Activated naive CD8-positive, alpha-beta T cell treated with anti-CD3 and anti-CD28 coated beads, Interleukin-2, amount 50 U/mL, for 24 hours (primary cell): ENCODE measurements at regions not wholly inside any gene's neighbourhood (a gene's known extent, or its start where the extent isn't known, plus 50 kb on each side); places are given as distances from the start of the nearest gene placed in this dataset.

ENCODE experiments used
- ATAC-seq: fragments of 150-1000 bp; cut with Tn5 transposase; one replicate; pipeline ENCODE4 v1.10.0; 2021
- DNase-seq: peaks from one replicate; pipeline ENCODE4 v3.0.0; 2021
- H3K27ac Mint-ChIP-seq: one replicate; pipeline ENCODE4 v1.8.0; 2021; ENCODE audit warnings: mild to moderate bottlenecking, mixed read lengths
- H3K27me3 Mint-ChIP-seq: one replicate; pipeline ENCODE4 v1.8.0; 2021; ENCODE audit warnings: mixed read lengths
- H3K36me3 Mint-ChIP-seq: one replicate; pipeline ENCODE4 v1.8.0; 2021; ENCODE audit warnings: low read depth, mixed read lengths
- H3K4me1 Mint-ChIP-seq: one replicate; pipeline ENCODE4 v1.8.0; 2021; ENCODE audit warnings: mixed read lengths
- H3K4me3 Mint-ChIP-seq: one replicate; pipeline ENCODE4 v1.8.0; 2021; ENCODE audit warnings: mild to moderate bottlenecking, moderate library complexity, mixed read lengths
- H3K9me3 Mint-ChIP-seq: one replicate; pipeline ENCODE4 v1.8.0; 2021; ENCODE audit warnings: mixed read lengths

DNA sequence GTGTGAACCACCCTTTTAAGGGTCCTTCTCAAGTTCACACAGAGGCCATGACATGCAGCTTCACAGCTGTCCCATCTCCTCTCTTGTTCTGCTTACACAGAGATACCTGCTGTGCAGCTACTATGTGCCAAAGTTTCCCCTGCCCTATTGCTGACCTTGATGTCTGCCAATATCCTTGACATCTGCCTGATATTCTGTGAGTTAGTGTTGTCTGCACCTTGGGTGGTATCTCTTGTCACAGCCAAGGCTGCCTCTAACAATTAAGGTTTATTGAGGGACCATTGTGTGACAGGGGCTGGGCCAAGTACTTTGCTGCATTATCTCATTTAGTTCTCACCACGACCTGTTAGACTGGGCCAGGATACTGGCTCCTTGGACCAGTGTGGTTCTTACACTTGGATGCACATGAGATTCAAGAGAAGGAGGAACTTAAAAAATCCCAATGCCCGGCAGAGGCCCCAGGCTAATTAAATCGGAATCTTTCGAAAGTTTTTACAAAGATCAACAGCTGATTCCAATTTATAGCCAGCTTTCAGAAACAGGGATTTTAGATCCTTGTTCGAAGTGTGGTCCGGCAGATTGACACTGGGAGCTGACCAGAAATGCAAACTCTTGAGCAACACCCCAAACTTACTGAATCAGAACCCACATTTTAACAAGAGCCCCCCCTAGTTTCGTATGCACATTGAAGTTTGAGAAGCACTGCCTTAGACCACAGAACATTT is 178.6 kb downstream of the SATB1 start:
- Mint-ChIP-seq H3K9me3 (no peaks in the 10 kb centered on the region), H3K4me1 (no peaks in the 10 kb centered on the region), H3K4me3 (no peak overlapping the region), H3K27ac (no peak overlapping the region), H3K36me3 (no peaks in the 10 kb centered on the region), H3K27me3 (peaks cover 2% of the 10 kb centered on the region)
- ATAC-seq (no peak), DNase-seq (no peak)

DNA sequence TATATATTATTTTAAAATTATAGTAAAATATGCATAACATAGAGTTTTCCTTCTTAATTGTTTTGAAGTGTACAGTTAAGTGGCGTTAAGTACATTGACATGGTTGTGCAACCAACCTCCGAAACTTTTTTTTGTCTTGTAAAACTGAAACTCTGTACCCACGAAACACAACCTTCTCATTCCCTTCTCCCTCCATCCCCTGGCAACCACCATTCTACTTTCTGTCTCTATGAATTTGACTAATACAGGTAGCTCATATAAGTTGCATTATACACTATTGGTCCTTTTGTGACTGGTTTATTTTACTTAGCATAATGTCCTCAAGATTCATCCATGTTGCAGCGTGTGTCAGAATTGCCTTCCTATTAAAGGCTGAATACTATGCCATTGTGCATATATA is 179.4 kb downstream of the SATB1 start:
- H3K36me3 Mint-ChIP-seq = no peaks in the 10 kb centered on the region
- H3K4me1 Mint-ChIP-seq = no peaks in the 10 kb centered on the region
- H3K4me3 Mint-ChIP-seq = no peak overlapping the region
- ATAC-seq = no peak
- DNase-seq = no peak
- H3K27ac Mint-ChIP-seq = no peak overlapping the region
- H3K9me3 Mint-ChIP-seq = no peaks in the 10 kb centered on the region
- H3K27me3 Mint-ChIP-seq = peaks cover 2% of the 10 kb centered on the region

DNA sequence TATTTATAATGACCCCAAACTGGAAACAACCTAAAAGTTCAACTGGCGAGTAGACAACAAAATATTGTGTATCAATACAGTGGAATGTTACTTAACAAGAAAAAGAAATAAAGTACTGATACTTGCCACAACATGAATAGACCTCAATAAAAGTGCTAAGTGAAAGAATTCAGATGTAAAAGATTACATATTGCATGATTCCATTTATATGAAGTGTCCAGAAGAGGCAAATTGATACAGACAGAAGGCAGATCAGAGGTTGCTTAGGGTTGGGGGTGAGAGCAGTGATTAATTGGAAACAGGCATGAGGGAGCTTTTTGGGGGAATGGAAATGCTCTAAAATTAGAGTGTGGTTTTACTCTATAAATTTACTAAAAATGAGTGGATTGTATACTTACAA is 183.3 kb downstream of the SATB1 start:
- peaks cover 19% of the 10 kb centered on the region for H3K4me1 Mint-ChIP-seq
- no peak overlapping the region for H3K4me3 Mint-ChIP-seq
- no peaks in the 10 kb centered on the region for H3K36me3 Mint-ChIP-seq
- no peak for DNase-seq
- no peak overlapping the region for H3K27ac Mint-ChIP-seq
- peaks cover 2% of the 10 kb centered on the region for H3K27me3 Mint-ChIP-seq
- no peaks in the 10 kb centered on the region for H3K9me3 Mint-ChIP-seq
- no peak for ATAC-seq

DNA sequence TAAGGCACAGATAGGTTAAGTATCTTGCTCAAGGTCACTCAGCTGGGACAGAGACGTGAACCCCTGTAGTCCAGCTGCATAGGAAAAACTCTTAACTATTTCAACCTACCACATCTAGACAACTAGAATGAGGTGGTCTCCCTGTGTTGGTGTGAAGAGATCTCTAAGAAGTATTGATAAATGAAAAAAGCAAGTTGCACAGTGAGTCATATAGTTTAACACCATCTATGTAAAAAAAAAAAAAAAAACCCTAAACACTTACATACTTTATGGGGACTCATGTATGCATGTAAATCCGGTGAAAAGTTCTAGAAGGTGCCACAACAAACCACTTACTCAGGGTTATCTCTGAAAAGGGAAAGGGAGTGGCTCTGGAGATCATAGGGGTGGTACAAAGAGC is 185.5 kb downstream of the SATB1 start:
- H3K9me3 Mint-ChIP-seq = no peaks in the 10 kb centered on the region
- ATAC-seq (peak; percentile 23), DNase-seq (no peak)
- H3K4me1 Mint-ChIP-seq = peaks cover 21% of the 10 kb centered on the region
- H3K4me3 Mint-ChIP-seq = no peak overlapping the region
- H3K36me3 Mint-ChIP-seq = no peaks in the 10 kb centered on the region
- peaks cover 4% of the 10 kb centered on the region for H3K27me3 Mint-ChIP-seq
- H3K27ac Mint-ChIP-seq = no peak overlapping the region

DNA sequence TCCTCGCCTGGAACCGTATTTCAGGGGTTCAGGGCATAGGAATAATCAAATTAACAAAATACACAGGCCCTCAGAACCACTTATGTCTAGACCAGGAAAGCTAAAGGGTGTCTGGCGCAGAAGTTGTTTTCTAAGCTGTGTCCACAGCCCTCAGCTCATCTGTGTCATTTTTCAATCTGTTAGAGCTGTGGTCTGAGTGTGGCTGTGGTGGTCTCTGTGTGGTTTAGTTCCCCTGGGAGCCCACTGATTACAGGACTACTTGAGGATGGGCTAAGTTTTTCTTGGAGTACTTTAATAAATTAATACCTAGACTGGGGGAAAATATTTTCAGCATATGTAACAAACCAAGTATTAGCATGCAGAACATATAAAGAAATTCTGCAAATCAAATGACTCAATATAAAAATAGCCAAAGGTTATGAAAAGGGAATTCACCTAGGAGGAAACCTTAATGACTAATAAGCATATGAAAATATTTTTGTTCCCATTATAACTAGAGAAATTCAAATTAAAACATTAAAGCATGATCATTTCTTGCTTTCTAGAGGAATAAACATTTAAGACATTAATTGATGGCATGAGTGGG is 186.3 kb downstream of the SATB1 start:
- no peaks in the 10 kb centered on the region for H3K9me3 Mint-ChIP-seq
- no peak for DNase-seq
- no peaks in the 10 kb centered on the region for H3K36me3 Mint-ChIP-seq
- H3K4me3 Mint-ChIP-seq = no peak overlapping the region
- no peak overlapping the region for H3K27ac Mint-ChIP-seq
- ATAC-seq = no peak
- H3K4me1 Mint-ChIP-seq = peaks cover 21% of the 10 kb centered on the region
- H3K27me3 Mint-ChIP-seq = peaks cover 7% of the 10 kb centered on the region

DNA sequence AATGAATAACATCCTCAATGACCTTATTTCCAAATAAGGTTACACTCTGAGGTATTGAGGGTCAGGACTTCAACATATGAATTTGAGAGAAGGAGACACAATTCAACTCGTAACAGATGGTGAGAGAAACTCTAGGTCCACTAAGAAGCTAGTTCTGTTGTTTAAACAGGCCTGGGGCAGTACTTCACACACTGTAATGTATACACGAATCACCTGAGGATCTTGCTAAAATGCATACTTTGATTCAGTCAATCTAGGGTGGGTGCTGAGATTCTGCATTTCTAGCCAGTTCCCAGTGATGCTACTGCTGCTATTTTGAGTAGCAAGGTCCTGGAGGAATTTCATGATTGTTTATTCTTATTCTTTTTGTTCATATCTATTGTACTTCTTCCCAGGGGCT is 186.8 kb downstream of the SATB1 start:
- Mint-ChIP-seq H3K9me3 (no peaks in the 10 kb centered on the region), H3K27me3 (peaks cover 12% of the 10 kb centered on the region), H3K4me1 (peaks cover 21% of the 10 kb centered on the region), H3K4me3 (no peak overlapping the region), H3K36me3 (no peaks in the 10 kb centered on the region), H3K27ac (no peak overlapping the region)
- ATAC-seq (no peak), DNase-seq (no peak)

DNA sequence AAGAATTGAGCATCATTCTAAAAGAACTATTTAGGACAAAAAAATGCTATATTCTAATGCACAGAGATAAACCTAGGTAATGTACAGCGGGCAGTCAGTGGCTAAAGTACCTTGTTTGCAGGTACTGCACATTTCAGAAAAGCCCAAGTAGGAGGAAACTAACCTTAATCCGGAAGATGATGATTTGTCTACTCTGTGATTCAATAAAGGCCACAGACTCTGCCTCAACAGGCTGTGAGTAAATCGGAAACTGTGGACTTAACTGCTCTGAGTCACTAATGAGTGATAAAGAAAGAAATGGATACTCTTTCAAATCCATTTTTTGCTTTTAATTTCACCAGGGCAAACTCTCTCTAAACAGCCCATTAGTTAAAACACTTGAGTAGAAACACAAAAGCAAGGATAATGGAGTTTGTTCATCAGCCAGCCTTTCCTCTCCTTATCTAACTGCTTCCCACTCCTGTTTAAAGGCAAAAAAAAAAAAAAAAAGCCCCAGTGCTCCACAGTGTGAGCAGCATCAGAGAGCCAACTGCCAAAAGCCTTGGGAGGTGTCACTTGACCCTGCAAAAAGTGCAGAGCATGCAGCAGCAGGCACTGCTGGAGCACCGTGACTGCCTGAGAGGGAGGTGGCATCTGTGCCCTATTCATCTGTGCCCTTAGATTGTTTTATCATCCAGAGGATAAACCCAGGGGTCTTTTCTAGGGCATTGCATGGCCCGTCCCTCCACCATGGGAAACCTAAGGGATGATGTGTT is 187.7 kb downstream of the SATB1 start:
- peaks cover 21% of the 10 kb centered on the region for H3K4me1 Mint-ChIP-seq
- H3K9me3 Mint-ChIP-seq = no peaks in the 10 kb centered on the region
- H3K27me3 Mint-ChIP-seq = peaks cover 13% of the 10 kb centered on the region
- DNase-seq (no peak), ATAC-seq (peak; percentile 88)
- no peak overlapping the region for H3K4me3 Mint-ChIP-seq
- no peak overlapping the region for H3K27ac Mint-ChIP-seq
- no peaks in the 10 kb centered on the region for H3K36me3 Mint-ChIP-seq

DNA sequence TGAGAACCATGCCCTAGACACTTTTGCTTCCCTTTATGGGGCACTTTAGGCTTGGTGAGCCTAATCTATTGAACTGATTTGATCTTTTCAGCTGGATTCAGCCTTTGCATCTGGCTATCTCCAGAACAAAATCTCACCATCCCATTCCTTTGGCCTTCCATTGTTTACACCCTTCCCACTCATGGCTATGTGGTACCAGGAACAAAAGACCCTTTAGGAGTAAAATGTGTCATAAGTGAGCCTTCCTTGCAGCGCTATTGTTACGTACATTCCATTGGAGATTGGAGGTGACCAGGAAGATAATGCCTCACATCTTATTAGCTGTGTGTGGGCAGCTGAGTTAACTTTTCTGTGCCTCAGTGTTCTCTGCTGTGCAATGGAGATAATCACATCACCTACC is 188.4 kb downstream of the SATB1 start:
- no peaks in the 10 kb centered on the region for H3K36me3 Mint-ChIP-seq
- no peaks in the 10 kb centered on the region for H3K9me3 Mint-ChIP-seq
- H3K27ac Mint-ChIP-seq = no peak overlapping the region
- no peak for ATAC-seq
- peaks cover 11% of the 10 kb centered on the region for H3K27me3 Mint-ChIP-seq
- no peak for DNase-seq
- H3K4me3 Mint-ChIP-seq = no peak overlapping the region
- peaks cover 21% of the 10 kb centered on the region for H3K4me1 Mint-ChIP-seq

DNA sequence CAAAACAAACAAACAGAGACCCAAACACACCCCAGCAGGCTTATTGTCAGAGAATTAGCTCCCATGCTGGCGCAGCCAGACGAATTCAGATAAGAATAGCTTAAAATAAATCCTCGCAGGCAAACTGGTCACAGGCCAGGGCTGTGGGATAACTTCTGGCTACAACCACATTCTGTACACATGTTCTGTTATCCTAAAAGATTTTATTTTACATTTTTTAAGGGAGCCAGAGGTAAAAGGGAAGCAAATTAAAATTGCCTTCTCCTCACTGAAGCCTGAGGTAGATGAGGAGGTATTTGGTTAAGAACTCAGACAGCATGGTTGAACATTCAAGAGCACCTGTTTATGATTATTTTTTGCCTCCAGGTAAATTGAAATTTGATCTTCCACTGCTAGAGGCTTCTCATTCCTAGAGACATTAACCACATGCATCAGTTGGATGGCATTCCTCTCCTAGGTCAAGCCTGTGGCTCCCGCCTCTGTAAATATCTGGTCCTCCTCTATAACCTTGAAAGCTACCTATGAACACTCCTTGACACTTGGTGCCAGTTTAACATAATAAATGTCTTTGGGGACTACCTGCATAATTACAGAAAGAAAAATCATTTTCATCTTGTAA is 190.3 kb downstream of the SATB1 start:
- Mint-ChIP-seq H3K4me3 (no peak overlapping the region), H3K27me3 (peaks cover 11% of the 10 kb centered on the region), H3K4me1 (peaks cover 21% of the 10 kb centered on the region), H3K36me3 (no peaks in the 10 kb centered on the region), H3K9me3 (no peaks in the 10 kb centered on the region), H3K27ac (no peak overlapping the region)
- no peak for DNase-seq
- ATAC-seq = no peak

DNA sequence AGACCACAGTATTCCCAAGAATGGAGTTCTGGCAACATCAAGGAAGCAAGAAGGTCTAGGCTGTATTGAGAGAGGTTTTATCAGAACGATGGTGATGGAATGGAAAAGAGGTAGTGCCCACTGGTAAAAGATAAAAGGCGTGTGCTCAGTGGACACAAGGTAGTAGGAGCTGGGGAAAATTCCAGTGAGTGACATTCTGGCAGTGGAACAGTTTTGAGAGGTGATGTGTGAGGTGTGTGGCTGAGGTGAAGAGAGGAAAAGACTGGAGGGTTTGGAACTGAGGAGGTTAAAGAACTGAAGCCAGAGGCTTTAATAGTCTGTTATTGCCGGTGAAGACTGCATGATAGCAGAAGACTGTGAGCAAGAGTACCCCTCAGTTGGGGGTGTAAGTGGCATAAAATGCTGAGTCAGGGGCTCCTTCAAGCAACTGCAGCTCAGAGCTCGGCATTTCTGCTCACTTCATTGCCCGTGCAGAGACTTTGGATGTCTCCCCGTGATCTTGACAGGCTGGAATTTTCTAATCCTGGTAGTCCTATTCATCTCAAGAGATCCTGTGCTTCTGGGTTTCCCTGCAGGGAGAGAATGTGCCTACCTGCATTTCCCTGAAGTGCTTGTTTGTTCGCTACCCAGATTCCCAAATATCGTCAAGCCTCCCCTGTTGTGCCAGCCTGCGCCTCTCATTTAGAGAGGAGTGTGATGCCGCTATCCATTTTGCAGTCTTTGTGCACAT is 191.0 kb downstream of the SATB1 start:
- H3K36me3 Mint-ChIP-seq = no peaks in the 10 kb centered on the region
- H3K9me3 Mint-ChIP-seq = no peaks in the 10 kb centered on the region
- no peak overlapping the region for H3K27ac Mint-ChIP-seq
- ATAC-seq (no peak), DNase-seq (no peak)
- peaks cover 11% of the 10 kb centered on the region for H3K27me3 Mint-ChIP-seq
- H3K4me3 Mint-ChIP-seq = no peak overlapping the region
- peaks cover 21% of the 10 kb centered on the region for H3K4me1 Mint-ChIP-seq

DNA sequence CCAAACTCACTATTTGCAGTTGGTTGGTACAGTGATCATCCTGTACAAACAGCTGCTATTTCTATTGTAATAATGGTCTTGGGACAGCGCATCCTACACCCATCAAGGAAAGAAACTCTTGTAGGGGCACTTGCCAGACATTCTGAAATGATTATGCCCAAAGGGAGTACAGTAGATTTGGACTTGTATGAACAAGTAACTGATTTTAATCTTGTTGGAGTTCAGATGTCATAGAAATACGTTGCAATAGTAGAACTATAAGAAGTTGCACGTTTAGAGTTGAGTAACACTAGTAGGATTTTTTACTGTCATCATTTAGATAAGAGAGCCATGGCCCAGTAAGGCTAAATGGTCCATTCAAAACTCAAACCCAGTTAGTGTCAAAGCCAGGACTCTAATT is 192.8 kb downstream of the SATB1 start:
- Mint-ChIP-seq H3K9me3 (peaks cover 3% of the 10 kb centered on the region), H3K36me3 (no peaks in the 10 kb centered on the region), H3K27ac (no peak overlapping the region), H3K4me1 (peaks cover 10% of the 10 kb centered on the region), H3K27me3 (peaks cover 11% of the 10 kb centered on the region), H3K4me3 (no peak overlapping the region)
- no peak for DNase-seq
- no peak for ATAC-seq

DNA sequence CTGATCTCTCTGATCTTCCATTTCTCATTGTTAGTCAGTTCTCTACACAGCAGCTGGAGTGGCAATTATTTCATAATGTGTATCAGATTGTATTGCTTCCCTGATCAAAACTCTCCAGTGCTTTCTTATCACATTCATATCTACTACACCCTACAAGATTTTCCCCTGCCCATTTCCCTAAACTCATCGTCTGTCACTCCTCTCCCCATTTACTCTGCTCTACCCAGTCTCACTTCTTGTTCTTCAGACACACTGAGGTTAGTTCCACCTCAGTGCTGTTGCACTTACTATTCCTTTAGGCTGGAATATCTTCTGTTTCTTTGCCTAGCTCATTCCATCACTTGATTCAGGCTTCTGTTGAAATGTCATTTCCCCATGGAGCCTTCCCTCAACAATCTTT is 197.1 kb downstream of the SATB1 start:
- no peaks in the 10 kb centered on the region for H3K27me3 Mint-ChIP-seq
- H3K9me3 Mint-ChIP-seq = peaks cover 3% of the 10 kb centered on the region
- no peak for ATAC-seq
- H3K27ac Mint-ChIP-seq = no peak overlapping the region
- no peak for DNase-seq
- no peaks in the 10 kb centered on the region for H3K36me3 Mint-ChIP-seq
- H3K4me3 Mint-ChIP-seq = no peak overlapping the region
- H3K4me1 Mint-ChIP-seq = peaks cover 24% of the 10 kb centered on the region

DNA sequence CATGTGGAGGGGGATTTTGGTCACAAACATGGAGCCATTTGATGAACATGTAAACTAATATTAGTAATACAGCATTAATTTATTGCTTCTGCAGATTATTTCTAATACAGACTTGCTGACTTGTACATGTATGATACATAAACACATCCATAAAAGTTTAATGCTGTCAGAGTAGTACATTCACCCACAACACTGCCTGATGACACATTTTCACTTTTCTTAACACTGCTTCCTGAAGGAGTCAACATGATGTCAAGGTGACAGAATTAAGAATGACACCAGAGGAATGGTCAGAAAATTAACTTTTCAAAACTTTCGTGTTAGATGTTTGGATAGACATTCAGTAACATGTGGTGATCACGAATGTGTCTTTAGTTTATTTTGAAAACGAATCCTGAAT is 199.4 kb downstream of the SATB1 start:
- Mint-ChIP-seq H3K4me1 (peaks cover 24% of the 10 kb centered on the region), H3K36me3 (no peaks in the 10 kb centered on the region), H3K27me3 (no peaks in the 10 kb centered on the region)

DNA sequence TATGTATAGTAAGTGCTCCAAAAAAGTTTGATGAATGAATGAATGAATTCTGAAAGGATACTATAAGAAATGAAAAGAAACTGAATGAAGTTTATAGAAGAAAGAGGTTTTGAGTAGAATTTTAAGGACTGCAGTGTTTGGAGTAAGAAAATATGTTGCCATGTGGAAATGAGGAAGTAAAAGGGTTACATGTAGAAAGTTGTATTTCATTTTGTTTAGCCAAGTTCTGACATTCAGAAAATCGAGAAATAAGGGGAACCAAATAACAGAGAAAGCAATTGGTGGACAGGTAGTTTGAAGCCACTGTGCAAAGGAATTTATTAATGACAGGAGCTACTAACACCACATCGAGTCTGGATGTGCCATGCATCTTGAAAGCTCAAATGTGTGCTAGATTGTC is 200.7 kb downstream of the SATB1 start:
- Mint-ChIP-seq H3K27me3 (no peaks in the 10 kb centered on the region), H3K4me3 (peak overlapping the region; percentile 12), H3K4me1 (peaks cover 24% of the 10 kb centered on the region), H3K36me3 (no peaks in the 10 kb centered on the region), H3K9me3 (peaks cover 3% of the 10 kb centered on the region), H3K27ac (no peak overlapping the region)
- ATAC-seq (no peak), DNase-seq (no peak)

More for the DNA sequence above, 199.4 kb downstream of the SATB1 start:
- Mint-ChIP-seq H3K9me3 (peaks cover 3% of the 10 kb centered on the region), H3K27ac (no peak overlapping the region), H3K4me3 (no peak overlapping the region)
- ATAC-seq (no peak), DNase-seq (no peak)
